GM18508 (cell line): ENCODE measurements at regions not wholly inside any gene's neighbourhood (a gene's known extent, or its start where the extent isn't known, plus 50 kb on each side); places are given as distances from the start of the nearest gene placed in this dataset.
"Not testable (repeated sequence)": the region's sequence is repeated elsewhere in the genome, so short reads cannot be mapped to it uniquely, and the experiment has no call there.

Experiments used
- ATAC-seq: cut with Tn5 transposase; IDR thresholded peaks from one replicate; pipeline ENCODE4 v1.9.1; 2021; ENCODE audit warnings: moderate number of reproducible peaks; ENCODE audit not compliant: insufficient read depth, unreplicated experiment

GRCh38 chr13:57899096-57899495, 267.6 kb downstream of the PCDH17 start:
- ATAC-seq: no peak

- not testable (repeated sequence) for ATAC-seq
Observed at GRCh38 chr13:57909833-57910232, 278.3 kb downstream of the PCDH17 start.

- no peak for ATAC-seq
Observed at GRCh38 chr13:57918086-57918485, 286.5 kb downstream of the PCDH17 start.

GRCh38 chr13:57918913-57919312, 287.4 kb downstream of the PCDH17 start:
- ATAC-seq: no peak

DNA sequence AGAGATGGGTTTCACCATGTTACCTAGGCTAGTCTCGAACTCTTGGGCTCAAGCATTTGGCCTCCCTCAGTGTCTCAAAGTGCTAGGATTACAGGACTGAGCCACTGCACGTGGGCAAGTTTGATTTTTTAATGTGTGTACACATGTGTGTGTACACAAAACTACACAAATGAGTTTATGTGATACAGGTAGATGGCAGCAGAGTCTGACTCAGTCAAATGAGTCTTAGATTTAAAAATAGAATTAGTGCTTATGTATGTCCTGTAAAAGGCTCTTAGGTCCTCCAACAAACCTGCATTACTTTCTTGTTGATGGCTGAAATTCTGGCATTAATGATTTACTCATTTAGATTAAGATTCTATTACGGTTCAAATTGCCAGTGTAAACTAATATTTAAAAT, 293.7 kb downstream of the PCDH17 start:
- ATAC-seq: no peak

DNA sequence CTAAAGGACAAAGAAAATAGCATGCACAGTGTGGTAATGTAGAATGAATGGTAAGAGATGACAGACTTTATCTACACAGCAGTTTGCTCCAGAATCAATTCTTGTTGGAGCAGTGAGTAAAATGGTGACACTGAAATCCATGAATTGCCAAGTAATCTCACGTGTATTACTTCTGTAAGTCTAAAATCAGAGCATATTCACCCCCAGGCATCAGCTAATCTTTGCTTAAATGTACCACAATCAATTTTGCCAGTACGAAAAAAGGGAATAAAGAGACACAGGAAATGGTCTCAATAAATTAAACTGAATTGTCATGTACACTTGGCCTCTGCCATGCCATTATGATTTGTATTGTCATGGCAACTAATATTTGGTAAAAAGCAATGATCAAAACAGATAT, 294.2 kb downstream of the PCDH17 start:
- ATAC-seq: no peak

GRCh38 chr13:57932061-57932460, 300.5 kb downstream of the PCDH17 start:
- no peak for ATAC-seq

DNA sequence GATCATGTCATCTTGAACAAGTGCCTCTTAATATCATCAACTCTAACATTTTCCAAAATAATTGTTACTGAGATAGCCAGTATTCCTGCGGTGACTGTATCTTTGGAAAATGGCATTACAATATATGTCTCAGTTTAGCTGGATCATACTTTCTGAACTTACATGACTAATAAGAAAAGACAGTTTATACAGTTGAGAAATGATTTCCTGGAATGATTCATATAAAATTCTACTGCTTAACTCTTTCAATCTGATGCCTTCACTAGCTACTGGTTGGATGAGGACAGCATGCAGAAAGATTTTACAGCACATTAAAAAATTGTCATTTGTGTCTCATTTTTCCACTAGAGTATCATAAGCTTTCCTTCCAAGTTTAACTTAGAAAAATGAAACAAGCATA, 302.1 kb downstream of the PCDH17 start:
- no peak for ATAC-seq

DNA sequence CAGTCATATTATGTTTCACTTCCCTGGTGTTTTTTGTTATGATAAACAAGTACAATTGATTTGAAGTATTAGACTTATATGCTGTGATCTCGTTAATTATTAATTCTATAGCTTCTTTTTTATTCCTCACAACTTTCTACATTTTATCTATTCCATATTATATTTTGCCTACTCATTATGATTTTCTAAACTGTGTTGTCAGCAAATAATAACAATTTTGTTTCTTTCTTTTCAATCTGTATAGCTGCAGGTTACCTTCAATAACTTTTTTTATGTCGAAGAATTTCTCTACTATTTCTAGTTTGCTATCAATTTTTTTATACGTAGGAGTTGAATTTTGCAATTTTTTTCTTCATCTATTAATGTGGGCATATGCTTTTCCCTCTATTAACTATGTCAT, 304.4 kb downstream of the PCDH17 start:
- no peak for ATAC-seq

DNA sequence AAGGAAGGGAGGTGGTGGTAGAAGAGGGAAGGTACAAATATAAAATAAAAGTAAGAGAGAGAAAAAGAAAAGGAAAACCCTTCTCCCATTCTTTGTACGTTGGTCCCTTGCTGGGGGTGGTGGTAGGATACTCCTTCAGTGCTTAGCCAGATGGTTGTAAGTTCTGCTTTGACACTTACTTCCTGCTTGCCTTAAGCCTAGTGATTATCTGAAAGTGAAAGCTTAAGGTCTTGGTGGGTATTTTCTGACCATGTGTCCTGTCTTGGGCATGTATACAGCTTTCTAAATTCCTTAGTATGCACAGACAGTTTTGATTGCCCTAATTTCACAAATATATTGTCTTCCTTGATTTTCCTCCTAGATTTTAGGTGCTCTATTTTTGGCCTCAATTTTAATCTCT, 314.8 kb downstream of the PCDH17 start:
- no peak for ATAC-seq

GRCh38 chr13:57948884-57949283, 317.3 kb downstream of the PCDH17 start:
- ATAC-seq: no peak

- ATAC-seq: no peak
Observed at GRCh38 chr13:57969951-57970350, 338.4 kb downstream of the PCDH17 start.

- ATAC-seq: no peak
Observed at GRCh38 chr13:57970404-57970803, 338.9 kb downstream of the PCDH17 start.

GRCh38 chr13:57982782-57983181, 351.2 kb downstream of the PCDH17 start:
- ATAC-seq: no peak

DNA sequence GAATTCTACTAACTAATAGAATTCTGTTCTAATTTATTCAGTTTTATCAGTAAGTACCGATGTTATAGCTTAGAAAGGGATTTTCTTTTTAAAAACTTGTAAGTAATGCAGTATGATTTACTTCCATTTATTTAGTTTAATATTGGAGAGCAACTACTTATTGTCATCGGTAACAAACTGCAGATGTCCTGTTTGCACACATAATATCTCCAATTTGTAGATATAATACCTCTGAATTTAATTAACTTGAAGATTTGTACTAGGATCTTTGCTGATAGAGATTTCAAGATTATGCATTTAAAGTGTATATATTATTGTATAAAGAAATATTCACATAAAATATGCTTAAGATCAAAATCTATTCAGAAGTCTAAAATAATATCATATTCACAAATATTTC, 356.7 kb downstream of the PCDH17 start:
- no peak for ATAC-seq

GRCh38 chr13:57991041-57991440, 359.5 kb downstream of the PCDH17 start:
- no peak for ATAC-seq

- ATAC-seq: no peak
Observed at GRCh38 chr13:57992416-57992815, 360.9 kb downstream of the PCDH17 start.

- ATAC-seq: no peak
Observed at GRCh38 chr13:57996717-57997116, 365.2 kb downstream of the PCDH17 start.

DNA sequence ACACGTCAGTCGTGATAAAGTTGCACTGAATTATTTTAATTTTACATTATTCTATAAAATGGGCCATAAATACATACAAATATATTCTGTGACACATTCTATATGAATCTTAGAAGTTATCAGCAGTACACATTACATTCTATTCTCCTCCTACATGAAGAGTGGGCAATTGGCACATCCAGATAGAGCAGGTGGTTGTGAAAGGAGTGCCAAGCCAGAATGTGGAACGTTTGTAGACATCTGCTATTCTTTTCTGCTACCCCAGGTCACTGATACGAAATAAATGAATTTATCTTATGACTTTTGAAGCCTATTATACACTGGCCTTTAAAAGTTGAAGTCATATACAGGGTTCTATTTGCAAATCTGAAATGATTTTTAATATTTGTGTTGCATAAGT, 373.2 kb downstream of the PCDH17 start:
- no peak for ATAC-seq

GRCh38 chr13:58018020-58018419, 386.5 kb downstream of the PCDH17 start:
- ATAC-seq: no peak

GRCh38 chr13:58018865-58019264, 387.3 kb downstream of the PCDH17 start:
- no peak for ATAC-seq

GRCh38 chr13:58024103-58024502, 392.6 kb downstream of the PCDH17 start:
- ATAC-seq: no peak

- no peak for ATAC-seq
Observed at GRCh38 chr13:58025821-58026220, 394.3 kb downstream of the PCDH17 start.
